ENCODE measurements at regions not wholly inside any gene's neighbourhood (a gene's known extent, or its start where the extent isn't known, plus 50 kb on each side); places are given as distances from the start of the nearest gene placed in this dataset.

- H2AFZ ChIP-seq (ENCODE audit: low read depth, low read length, severe bottlenecking), result no peak overlapping the region
- H3K9me2 ChIP-seq (replicated peaks; ENCODE audit: insufficient read depth, low read length), result no peaks in the 10 kb centered on the region
- H3F3A ChIP-seq (ENCODE audit: insufficient read depth), result no peaks in the 10 kb centered on the region
- no peak overlapping the region for H3K4me3 ChIP-seq (ENCODE audit: insufficient read depth, low read length, poor library complexity, severe bottlenecking)
- no peaks in the 10 kb centered on the region for H3K27me3 ChIP-seq (ENCODE audit: low read length)
- H3K9me3 ChIP-seq (ENCODE audit: insufficient read depth, low read length), result no peaks in the 10 kb centered on the region
- no peaks in the 10 kb centered on the region for H3K36me3 ChIP-seq (ENCODE audit: low read length)
- H3K9ac ChIP-seq (ENCODE audit: low read length), result no peak overlapping the region
- H3K27ac ChIP-seq (ENCODE audit: low read depth, low read length), result no peak overlapping the region
- no peaks in the 10 kb centered on the region for H4K20me1 ChIP-seq (ENCODE audit: low read depth, low read length)
- TF ChIP-seq CTCF (IDR thresholded peaks at IDR 0.05; ENCODE audit: insufficient read depth, low read length, poor library complexity, severe bottlenecking) (no peak), EZH2phosphoT487 (conservative IDR thresholded peaks at IDR 0.05; ENCODE audit: low read length) (no peak)
- H3K4me2 ChIP-seq (ENCODE audit: low read depth, low read length, poor library complexity, severe bottlenecking), result no peak overlapping the region
- no peaks in the 10 kb centered on the region for H3K79me2 ChIP-seq (ENCODE audit: insufficient read depth, low read length)
These were observed 212.2 kb upstream of the HTR2A start for GRCh38 chr13:47109028-47109427.

GRCh38 chr13:47100214-47100853, 203.5 kb upstream of the HTR2A start:
- H3K9me2 ChIP-seq (replicated peaks; ENCODE audit: insufficient read depth, low read length), result no peaks in the 10 kb centered on the region
- no peaks in the 10 kb centered on the region for H3K79me2 ChIP-seq (ENCODE audit: insufficient read depth, low read length)
- H3K27ac ChIP-seq (ENCODE audit: low read depth, low read length), result no peak overlapping the region
- no peaks in the 10 kb centered on the region for H4K20me1 ChIP-seq (ENCODE audit: low read depth, low read length)
- TF ChIP-seq EZH2phosphoT487 (conservative IDR thresholded peaks at IDR 0.05; ENCODE audit: low read length), result no peak
- no peak for TF ChIP-seq CTCF (IDR thresholded peaks at IDR 0.05; ENCODE audit: insufficient read depth, low read length, poor library complexity, severe bottlenecking)
- no peak overlapping the region for H2AFZ ChIP-seq (ENCODE audit: low read depth, low read length, severe bottlenecking)
- no peaks in the 10 kb centered on the region for H3K27me3 ChIP-seq (ENCODE audit: low read length)
- no peak overlapping the region for H3K9ac ChIP-seq (ENCODE audit: low read length)
- H3K36me3 ChIP-seq (ENCODE audit: low read length), result no peaks in the 10 kb centered on the region
- H3K4me3 ChIP-seq (ENCODE audit: insufficient read depth, low read length, poor library complexity, severe bottlenecking), result no peak overlapping the region
- H3F3A ChIP-seq (ENCODE audit: insufficient read depth), result no peaks in the 10 kb centered on the region
- no peak overlapping the region for H3K4me2 ChIP-seq (ENCODE audit: low read depth, low read length, poor library complexity, severe bottlenecking)
- H3K9me3 ChIP-seq (ENCODE audit: insufficient read depth, low read length), result no peaks in the 10 kb centered on the region

- H3K27me3 ChIP-seq (ENCODE audit: low read length), result no peaks in the 10 kb centered on the region
- H3K79me2 ChIP-seq (ENCODE audit: insufficient read depth, low read length), result no peaks in the 10 kb centered on the region
- H3K27ac ChIP-seq (ENCODE audit: low read depth, low read length), result no peak overlapping the region
- no peak overlapping the region for H3K4me2 ChIP-seq (ENCODE audit: low read depth, low read length, poor library complexity, severe bottlenecking)
- no peak overlapping the region for H2AFZ ChIP-seq (ENCODE audit: low read depth, low read length, severe bottlenecking)
- H3K9ac ChIP-seq (ENCODE audit: low read length), result no peak overlapping the region
- H3K9me3 ChIP-seq (ENCODE audit: insufficient read depth, low read length), result no peaks in the 10 kb centered on the region
- no peaks in the 10 kb centered on the region for H3K36me3 ChIP-seq (ENCODE audit: low read length)
- no peak overlapping the region for H3K4me3 ChIP-seq (ENCODE audit: insufficient read depth, low read length, poor library complexity, severe bottlenecking)
- TF ChIP-seq EZH2phosphoT487 (conservative IDR thresholded peaks at IDR 0.05; ENCODE audit: low read length) (no peak), CTCF (IDR thresholded peaks at IDR 0.05; ENCODE audit: insufficient read depth, low read length, poor library complexity, severe bottlenecking) (no peak)
- no peaks in the 10 kb centered on the region for H3F3A ChIP-seq (ENCODE audit: insufficient read depth)
- no peaks in the 10 kb centered on the region for H3K9me2 ChIP-seq (replicated peaks; ENCODE audit: insufficient read depth, low read length)
- H4K20me1 ChIP-seq (ENCODE audit: low read depth, low read length), result no peaks in the 10 kb centered on the region
These were observed 198.0 kb upstream of the HTR2A start for GRCh38 chr13:47094734-47095434.
